Omental fat pad (tissue), 3 donors: ENCODE measurements at regions not wholly inside any gene's neighbourhood (a gene's known extent, or its start where the extent isn't known, plus 50 kb on each side); places are given as distances from the start of the nearest gene placed in this dataset.

Experiments used
- ATAC-seq: fragments of 150-250 bp; one replicate; pipeline ENCODE4 v1.9.1; 2016; ENCODE audit warnings: mild to moderate bottlenecking, moderate library complexity; ENCODE audit not compliant: low FRiP score
- DNase-seq: peaks from one replicate; pipeline ENCODE4 v3.0.0-alpha.2; 2019; ENCODE audit warnings: low spot score
- CTCF ChIP-seq, 3 donors: fragments of 450-650 bp; IDR thresholded peaks; one replicate each; pipeline ENCODE4 v1.5.1; 2016 to 2017; ENCODE audit warnings: antibody characterized with exemption in 3 of 3, mild to moderate bottlenecking in 3 of 3, moderate library complexity in 2 of 3

DNA sequence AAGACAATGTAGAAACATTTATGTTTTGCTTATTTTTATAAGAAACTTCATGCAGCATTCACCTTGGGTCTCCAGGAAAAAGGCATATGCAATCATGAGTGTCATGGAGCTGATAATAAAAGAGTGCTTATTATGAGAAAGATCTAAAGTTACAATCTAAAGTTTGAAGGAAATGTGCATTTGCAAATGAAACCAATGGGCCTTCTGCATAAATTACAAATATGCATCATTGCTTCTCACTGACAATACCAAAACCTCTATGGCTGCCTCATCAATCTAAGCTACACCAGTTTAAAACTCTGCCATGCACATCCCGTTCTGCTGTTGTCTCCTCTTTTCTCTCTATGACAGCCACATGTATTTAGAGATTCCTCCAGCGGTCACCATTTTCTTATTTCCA lies 103.2 kb upstream of the ABI3BP start:
- TF ChIP-seq CTCF (IDR thresholded peaks at IDR 0.05) = no peak
- no peak for ATAC-seq

GRCh38 chr3:101095693-101096430 lies 102.6 kb upstream of the ABI3BP start:
- DNase-seq = no peak
- ATAC-seq = no peak
- TF ChIP-seq CTCF (IDR thresholded peaks at IDR 0.05) = no peak

More for the DNA sequence above, 103.2 kb upstream of the ABI3BP start:
- DNase-seq = no peak

GRCh38 chr3:101091489-101091888 lies 98.3 kb upstream of the ABI3BP start:
- TF ChIP-seq CTCF (IDR thresholded peaks at IDR 0.05) = no peak
- no peak for DNase-seq
- ATAC-seq = no peak

DNA sequence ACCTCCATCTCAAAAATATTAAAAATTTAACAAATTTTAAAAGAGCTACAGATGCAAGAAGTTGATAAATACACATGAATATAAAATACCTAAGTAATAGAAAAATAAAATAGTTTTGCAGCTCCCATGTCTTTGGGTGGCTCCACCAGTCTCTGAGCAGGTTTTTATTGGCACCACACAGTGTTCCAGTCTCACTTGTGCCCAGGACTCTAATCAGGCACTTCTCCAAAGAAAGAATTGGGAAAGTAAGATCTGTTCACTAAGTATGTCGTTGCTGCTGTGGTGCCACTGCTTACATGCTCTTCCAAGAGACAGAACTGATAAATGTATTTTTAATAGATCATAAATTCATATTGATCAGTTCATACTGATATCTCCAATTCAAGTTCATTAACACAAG lies 92.5 kb upstream of the ABI3BP start:
- ATAC-seq = no peak
- DNase-seq = no peak
- TF ChIP-seq CTCF (IDR thresholded peaks at IDR 0.05) = no peak

- TF ChIP-seq CTCF (IDR thresholded peaks at IDR 0.05) = no peak
- DNase-seq (no peak), ATAC-seq (no peak)
Measured at GRCh38 chr3:101084404-101084803, 91.2 kb upstream of the ABI3BP start.

DNA sequence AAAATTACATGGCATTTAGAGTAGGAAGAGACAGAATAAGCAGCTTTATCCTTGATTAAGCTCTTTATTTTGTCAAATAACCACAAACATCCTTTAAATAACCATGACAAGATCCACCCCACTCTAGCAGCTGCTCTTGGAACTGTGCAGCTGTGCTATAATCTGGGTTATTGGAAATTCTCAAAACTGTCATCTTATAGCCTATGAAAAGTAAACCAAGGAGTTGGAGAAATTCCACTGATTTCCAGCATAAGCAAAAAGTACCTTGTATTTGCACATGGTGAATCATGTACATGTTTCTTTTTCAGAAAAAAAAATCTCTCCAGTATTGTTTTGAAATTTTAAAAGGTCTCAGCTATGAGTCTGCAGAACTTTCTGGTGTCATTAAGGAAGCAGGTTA lies 88.8 kb upstream of the ABI3BP start:
- DNase-seq = no peak
- TF ChIP-seq CTCF (IDR thresholded peaks at IDR 0.05) = no peak
- no peak for ATAC-seq

DNA sequence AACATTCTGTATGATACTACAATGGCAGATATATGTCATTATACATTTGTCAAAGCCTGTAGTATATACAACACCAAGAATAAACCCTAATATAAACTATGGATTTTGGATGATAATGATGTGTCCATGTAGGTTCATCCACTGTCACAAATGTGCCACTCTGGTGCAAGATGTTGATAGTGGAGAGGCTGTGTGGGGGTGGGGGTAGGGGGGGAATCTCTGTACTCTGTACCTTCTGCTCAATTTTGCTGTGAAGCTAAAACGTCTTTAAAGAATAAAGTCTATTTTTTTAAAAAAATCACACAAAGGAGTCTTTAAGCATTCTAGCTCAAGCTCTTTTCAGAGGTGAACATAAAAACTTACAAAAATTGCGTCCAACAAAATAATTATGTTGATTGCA lies 88.2 kb upstream of the ABI3BP start:
- DNase-seq (no peak), ATAC-seq (no peak)
- no peak for TF ChIP-seq CTCF (IDR thresholded peaks at IDR 0.05)
